ELF-1 (cell line): ENCODE measurements at regions not wholly inside any gene's neighbourhood (a gene's known extent, or its start where the extent isn't known, plus 50 kb on each side); places are given as distances from the start of the nearest gene placed in this dataset.
"Not testable (repeated sequence)": the region's sequence is repeated elsewhere in the genome, so short reads cannot be mapped to it uniquely, and the experiment has no call there.

ENCODE experiments used
- DNase-seq: peaks from one replicate; pipeline ENCODE4 v3.0.0-alpha.2; 2016; ENCODE audit warnings: low read depth, low spot score

DNA sequence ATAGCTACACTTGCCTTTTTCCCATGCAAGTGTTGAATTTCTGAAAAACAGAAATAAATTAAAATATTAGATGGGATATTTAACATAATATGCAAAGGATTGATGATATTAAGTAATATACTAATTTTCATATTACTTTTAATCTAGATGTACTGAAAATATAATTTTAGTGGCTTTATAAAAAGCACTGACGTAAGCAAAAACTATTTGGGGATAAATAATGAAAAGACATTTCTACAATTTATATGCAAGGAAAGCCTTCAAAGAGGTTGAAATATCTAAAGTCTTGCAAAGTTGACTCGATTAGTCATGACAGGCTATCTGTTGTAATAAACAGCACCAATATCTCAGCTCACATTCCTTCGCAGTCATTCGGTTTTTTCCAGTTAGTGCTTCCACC is 94.9 kb upstream of the ABCB5 start:
- DNase-seq: no peak

DNA sequence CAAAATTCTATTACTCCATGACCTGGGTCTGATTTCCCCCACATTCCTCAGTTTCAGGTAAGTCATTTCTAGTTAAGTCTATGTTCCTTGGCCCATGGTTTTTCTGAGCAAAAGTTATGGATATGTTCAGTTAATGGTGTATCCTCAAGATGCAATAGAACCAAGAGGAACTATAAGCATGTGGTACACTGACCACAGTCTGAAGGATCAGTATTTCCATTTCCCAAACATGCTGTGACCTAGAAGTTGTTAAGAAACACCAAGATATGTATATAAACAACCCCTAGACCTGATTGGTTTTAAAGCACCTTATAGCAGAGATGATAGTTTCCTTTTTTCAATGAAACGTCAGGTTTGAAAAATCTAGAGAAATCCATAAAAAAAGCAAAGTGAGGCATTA is 94.2 kb upstream of the ABCB5 start:
- no peak for DNase-seq

DNA sequence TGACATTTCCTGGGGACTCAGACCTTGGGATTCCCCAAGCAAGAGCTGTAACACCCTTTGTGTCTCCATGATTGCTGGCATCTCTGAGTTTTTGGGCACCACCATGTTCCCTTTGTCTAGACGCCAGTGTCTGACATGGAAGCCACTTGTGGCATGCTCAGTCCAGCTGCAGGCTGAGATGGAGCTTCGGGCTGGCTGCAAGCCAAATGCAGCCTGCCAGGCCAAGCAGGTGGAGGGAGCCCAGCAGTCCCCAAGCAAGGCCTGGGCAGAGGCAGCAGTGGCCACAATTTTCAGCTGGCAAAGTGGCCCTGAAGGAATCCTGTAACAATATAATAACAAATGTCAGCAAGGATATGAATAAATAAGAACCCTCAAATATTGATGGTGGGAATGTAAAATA is 86.2 kb upstream of the ABCB5 start:
- DNase-seq: no peak

DNA sequence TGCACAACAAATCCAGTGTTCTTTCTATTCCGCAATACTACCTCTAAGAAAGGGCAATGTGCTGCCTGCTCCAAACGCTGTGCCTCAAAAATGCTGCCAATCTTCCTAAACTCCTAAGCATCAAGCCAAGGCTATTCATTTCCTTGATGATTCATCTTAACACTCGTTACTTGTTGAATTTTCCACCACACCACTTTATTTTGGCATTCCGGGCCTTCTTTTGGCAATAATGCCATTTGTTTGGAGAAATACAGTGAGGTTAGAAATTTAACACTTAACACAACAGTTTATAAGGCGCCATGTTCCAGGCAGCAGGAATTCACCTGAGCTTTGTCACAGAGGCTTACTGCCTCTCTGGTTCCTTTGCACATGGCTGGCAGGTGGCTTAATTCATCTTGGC is 82.6 kb upstream of the ABCB5 start:
- no peak for DNase-seq

DNA sequence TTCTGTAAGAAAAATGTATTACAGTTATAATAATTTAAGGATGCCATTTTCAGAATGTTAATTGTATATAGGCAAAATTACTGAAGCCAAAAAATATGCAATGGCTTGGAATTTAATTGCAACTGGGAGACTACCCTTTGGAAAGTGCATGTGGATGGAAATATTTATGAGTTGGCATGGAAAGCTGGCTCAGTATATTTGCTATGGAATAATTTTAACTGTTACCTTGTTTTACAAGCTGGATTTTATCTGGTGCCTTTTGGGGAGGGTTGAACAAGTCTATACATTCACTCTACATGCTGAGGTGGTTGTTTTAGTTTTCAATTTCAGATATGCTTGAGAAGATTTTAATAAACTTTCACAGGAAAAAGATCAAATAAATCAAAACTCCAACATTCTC is 80.9 kb upstream of the ABCB5 start:
- no peak for DNase-seq

DNA sequence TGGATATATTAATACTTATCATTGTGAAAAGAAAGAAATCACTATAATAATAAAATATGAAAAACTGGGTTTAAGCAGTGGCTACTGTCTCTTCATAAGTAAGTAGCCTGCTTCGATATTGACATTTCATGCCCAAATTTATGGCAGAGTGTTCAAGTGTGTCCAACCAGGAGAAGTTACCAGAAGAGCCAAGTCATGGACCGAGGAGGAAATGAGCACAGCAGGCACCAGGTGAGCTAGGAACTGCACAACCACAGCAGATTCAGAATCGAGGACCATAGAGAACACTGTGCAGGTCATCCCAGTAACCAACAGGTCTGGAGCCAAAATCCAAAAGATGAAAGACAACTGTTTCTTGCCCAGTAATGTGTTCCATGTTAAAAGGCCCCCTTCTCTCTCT is 79.9 kb upstream of the ABCB5 start:
- no peak for DNase-seq

DNA sequence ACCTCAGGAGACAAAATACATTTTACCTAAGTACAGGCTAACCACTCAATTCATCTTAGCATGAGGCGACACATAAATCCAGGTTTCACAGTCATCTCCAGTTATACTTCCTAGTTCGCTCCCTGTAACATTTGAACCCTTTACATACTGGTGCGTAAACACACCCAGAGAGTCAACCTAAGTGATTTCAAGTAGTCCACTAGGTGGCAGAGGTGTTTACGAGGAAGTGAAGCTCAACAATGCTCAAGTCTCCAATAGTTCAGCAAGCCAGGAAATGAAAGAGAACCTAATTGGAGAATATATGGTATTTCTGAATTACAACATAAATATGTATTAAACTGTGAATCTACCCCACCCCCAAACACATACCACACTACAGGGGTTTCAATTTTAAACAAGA is 76.3 kb upstream of the ABCB5 start:
- no peak for DNase-seq

DNA sequence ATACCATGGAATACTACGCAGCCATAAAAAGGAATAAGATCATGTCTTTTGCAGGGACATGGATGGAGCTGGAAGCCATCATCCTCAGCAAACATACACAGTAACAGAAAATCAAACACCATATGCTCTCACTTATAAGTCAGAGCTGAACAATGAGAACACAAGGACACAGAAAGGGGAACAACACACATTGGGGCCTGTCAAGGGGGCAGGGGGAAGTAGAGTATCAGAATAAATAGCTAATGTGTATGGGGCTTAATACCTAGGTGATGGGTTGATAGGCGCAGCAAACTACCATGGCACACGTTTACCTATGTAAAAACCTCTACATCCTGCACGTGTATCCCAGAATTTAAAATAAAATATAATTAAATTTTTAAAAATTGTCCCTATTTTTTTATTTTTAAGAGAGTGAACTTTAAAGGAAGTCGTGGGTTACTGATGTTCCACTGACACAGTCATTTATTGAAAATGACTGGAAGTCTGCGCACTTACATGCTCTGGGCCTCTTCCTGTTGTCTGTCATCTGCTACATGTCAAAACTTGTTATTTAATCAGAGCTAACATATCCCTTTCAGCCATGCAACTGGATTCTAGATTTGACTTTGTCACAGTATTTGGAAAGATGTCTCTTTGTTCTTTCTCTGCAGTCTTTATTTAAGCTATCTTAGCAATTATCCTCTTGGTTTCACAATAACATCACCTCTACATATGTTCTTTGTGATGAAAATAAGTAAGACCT is 73.7 kb upstream of the ABCB5 start:
- no peak for DNase-seq

DNA sequence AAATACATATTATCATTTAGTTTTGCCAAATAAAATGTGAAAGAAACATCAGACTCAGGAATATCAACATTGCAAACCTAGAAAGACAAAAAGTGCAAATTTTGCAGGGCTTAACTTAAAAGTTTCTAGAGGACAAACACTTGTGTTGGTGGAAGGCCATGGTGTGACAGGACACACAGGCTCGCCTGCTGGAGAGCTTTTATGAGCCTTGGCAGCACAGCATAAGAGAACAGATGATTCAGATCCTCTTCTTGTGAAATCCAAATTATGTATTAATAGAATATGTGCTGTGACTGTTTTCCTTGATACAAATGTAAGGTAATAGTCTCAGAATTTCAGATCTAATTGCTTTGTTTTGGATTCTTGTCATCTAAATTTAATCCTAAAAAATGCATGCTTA is 72.9 kb upstream of the ABCB5 start:
- no peak for DNase-seq

DNA sequence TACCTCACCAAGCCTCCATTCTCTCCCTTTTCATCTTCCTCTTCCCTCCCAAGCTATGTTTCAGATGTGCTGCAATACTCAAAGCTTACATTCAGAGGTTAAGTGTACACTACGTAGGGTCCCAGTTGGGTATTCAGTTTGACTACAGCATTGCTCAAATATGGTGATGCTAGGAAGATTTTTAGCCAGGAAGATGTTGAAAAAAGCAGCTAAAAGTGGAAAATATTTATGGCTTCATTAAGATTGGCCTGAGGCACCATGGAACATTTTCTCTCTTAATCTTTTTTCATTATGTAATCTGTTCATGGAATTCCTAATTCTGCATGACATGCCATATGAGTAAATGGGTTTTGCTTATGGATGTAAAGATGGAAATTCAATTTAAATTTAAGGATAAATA is 72.0 kb upstream of the ABCB5 start:
- DNase-seq: no peak

DNA sequence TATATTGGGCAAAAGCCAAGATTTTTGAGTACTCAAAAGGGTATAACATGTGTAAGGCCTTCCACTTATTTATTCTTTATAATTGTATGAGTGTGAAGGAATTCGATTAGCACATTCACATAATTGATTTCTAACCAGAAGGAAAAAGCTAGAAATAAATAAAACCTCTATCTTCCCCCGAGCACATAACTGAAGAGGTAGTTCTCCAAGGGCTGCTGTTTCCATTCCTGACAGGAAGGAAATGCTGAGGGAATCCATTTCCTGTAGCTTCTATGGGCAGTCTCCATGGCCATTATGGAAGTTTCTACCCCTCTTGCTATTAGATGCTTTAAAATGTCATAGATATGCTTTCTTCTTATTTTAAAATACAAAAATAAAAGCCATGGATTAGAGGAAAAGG is 70.5 kb upstream of the ABCB5 start:
- DNase-seq: no peak

DNA sequence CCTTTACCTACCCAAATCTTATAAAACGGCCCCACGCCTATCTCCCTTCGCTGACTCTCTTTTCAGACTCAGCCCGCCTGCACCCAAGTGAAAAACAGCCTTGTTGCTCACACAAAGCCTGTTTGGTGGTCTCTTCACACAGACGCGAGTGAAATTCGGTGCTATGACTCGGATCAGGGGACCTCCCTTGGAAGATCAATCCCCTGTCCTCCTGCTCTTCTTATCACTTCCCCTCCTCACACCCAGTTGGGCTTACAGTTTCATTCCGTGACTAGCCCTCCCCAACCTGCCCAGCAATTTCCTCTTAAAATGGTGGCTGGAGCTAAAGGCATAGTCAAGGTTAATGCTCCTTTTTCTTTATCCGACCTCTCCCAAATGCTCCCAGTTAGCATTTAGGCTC is 68.5 kb upstream of the ABCB5 start:
- not testable (repeated sequence) for DNase-seq

DNA sequence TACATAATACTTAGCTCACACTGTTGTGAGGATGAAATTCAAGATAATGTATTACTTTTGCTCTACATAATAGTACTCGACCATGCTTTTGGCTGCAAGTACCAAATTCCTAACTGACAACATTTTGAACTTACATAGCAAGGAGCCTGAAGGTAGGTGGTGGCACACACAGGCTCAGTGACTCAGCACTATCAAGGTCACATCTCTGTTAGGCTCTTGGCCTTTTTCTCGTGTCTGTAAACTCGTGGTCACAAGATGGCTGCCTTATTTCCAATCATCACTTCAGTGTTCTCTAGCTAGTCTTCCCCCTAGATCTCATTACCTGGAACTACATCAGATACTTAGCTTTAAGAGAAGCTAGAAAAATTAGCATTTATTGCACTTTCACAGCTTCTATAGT is 61.4 kb upstream of the ABCB5 start:
- DNase-seq: no peak

DNA sequence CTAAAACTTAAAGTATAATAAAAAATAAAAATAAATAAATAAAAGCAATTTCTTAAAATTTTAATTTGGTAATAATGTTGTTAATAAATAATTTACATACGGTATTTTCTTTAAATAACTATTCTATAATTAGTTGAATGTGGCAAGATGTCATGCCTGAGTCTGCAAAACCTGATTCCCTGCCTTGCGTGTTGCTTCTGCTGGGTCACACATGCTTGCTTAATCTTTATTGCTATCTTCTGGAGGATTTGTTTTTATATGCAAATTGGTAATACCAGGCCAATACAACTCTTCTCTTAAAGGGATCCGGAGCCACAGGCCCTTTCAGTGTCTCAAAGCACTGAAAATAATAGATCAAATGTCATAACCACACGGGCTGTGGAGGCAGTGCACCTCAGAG is 59.4 kb upstream of the ABCB5 start:
- no peak for DNase-seq

DNA sequence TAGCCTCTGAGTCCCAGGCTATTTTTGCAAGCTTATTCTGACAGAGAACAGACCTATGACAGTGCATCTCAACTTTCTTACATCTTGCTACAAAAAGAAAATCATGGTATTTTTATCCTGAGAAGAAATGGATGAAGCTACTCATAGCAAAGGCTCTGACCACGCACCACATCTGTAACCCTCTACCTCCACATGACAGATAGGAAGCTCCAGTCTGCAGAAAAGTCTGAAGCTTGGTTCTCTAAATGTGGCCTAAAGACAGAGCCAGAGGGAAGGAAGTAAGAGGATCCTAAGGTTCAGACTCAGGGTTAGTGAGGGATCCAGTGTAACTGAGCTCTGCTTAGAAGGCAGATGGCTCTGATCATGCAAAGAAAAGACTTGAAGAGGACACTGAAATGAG is 58.4 kb upstream of the ABCB5 start:
- DNase-seq: no peak

DNA sequence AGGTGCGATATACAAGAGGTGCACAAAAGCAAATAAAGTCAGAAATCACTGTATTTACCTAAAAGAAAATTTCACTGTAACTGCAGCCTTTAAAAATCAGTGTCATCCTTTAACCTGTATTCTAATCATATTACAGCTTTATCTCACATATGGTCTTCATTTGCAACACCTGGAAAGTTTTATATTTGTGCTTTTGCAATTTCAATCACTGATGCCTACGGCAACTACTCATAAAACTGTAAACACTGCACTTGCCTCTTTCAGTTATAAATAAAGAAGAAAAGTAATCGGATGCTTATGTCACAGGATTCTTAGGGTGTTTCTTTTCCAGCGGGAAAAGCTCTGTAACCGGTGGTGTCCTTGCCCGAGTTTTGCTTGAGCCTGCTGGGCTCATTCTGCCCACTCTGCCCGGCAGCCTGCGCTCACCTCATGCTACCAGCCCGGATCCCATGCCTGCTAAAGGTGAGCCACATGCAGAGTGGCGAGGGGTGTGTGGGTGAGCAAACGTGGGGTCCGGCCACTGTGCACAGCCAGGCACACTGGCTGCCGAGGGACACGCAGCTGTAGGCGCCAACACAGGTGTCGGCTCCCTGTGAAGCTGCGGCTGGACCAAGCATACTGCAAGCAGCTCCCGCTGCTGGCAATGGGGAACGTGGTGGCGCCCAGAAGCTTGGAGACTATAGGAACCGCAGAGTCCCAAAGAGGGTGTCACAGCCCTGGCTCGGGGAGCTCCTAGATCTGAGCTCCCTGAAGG is 56.3 kb upstream of the ABCB5 start:
- no peak for DNase-seq

DNA sequence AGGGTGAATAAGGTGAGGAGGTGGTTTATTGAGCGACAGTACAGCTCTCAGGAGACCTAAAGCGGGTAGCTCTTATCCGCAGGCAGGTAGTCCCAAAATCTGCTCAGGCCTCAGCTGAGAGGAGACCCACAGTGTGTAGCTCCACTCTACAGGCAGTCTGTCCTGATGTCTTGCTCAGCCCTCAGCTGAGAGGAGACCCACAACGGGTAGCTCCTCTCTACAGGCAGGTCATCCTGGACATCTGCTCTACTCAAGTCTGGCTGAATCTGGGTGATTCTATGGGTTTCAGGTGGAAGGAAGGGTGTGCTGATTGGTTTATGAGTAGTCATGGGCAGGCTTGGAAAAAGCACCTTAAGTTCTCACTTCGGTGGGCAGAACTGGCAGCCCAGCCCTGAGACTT is 55.6 kb upstream of the ABCB5 start:
- DNase-seq: no peak

DNA sequence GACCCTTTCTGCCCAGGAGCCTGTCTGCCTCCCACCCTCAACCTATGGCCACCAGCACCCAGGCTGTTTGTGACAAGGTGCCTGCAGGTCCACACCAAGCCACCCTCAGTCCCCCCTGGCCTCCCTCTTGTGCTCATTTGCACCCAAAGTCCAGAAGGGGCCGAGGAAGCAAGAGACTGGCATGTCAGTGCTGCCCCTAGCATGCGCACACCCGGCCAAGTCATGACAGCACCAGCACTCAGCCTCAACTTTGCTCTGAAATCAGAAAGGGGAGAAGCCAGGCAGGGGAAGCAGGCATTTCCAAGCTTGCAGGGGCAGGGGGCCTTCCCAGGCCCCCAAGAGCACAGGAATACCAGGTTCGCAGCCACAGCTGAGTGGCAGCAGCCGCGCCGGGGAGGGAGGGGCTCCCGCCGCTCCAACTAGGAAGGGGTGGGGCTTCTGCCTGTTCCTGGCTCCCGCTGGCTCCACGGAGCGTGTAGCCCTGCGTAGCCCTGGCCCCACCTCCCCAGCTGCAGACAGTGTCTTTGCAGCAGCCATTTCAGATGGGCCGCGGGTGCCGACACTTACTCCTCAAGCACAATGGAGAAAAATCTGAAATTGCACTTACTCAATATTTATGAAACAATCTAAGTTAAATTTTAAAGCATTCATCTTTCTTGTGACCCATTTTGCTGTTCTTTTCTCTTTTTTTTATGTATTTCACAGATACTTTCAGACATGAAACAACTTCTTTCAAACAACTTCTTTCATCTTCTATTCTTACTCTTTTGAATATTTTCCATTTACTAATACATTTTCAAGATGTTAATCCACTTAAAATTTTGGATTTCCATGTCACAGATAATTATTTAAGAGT is 54.9 kb upstream of the ABCB5 start:
- peak; percentile 14 for DNase-seq

DNA sequence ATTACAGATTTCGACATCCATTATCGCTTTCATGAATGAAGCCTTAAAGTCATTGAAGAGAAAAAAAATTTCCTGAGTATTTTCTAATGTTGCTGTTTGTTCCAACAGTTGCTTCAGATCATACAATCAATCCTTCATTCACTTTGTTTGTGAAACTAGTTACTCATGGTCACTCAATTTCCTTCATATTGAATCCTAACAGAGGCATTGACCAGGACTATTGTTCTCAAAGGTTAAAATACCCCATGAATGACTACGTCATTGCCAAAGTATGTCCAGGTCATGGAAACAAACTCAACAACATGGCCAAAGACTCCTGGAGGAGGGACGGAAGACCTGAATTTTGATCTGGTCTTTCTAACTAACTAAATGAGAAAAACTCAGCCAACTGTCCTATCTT is 54.0 kb upstream of the ABCB5 start:
- no peak for DNase-seq

DNA sequence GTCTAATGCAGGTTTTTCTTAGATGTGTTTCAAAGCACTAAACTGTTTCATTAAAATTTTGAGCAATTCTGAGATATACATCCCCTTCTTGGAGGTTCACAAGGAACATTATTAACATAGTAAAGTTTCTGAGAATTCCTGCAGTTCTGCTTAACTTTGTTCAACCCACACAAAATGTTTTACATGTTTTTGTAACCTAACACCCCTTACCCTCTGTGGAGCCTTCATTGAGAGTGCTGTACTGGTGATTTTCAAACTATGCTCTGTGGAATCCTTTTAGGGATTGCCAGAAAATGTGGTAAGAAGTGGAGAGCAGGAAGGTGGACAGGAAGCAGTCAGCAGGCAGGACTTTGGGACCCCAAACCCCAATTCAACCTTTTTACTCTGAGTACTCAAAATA is 53.6 kb upstream of the ABCB5 start:
- DNase-seq: no peak

DNA sequence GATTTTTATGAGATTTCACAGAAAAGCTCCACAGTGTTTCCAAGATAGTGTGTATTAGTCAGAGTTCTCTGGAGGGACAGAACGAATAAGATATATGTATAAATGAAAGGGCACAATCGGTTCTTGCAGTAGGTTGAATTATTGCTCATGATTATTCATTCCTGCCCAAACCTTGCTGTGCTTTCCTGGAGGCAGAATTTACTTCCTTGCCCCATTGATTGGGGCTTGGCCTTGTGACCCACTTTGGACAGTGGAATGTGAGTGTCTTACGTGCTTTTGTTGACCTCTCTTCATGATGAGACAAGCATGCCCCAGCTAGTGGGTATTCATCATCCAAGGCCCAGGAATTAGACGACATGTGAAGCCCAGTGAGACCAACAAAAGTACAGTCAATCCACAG is 53.0 kb upstream of the ABCB5 start:
- DNase-seq: no peak
